HG03066 (cell line): ENCODE measurements at regions not wholly inside any gene's neighbourhood (a gene's known extent, or its start where the extent isn't known, plus 50 kb on each side); places are given as distances from the start of the nearest gene placed in this dataset.

Source experiments
- ATAC-seq: cut with Tn5 transposase; IDR thresholded peaks from one replicate; pipeline ENCODE4 v1.9.1; 2021; ENCODE audit warnings: low read depth; ENCODE audit not compliant: unreplicated experiment

- ATAC-seq = no peak
Observed at GRCh38 chr10:65335311-65335710, 1590.5 kb upstream of the LRRTM3 start.

DNA sequence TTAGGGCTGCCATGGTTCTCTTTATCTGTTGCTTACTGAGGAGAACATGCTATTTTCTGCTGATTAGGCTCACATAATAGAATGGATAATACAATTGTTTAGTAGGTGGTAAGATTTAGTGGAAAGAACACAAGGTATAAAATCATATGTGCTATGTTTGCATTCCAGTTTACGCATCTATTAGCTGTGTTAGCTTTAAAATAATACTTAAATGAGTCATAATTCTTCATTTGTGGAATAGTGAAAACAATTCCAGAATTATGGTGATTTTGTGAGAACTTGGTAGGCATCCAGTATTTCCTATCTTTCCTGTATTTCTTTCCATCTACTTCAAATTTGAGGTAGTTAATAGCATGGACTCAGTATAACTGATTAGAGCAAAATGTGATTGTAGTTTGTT lies 1585.5 kb upstream of the LRRTM3 start:
- ATAC-seq = no peak

- no peak for ATAC-seq
Observed at GRCh38 chr10:65341323-65341925, 1584.4 kb upstream of the LRRTM3 start.

GRCh38 chr10:65342245-65342644 lies 1583.6 kb upstream of the LRRTM3 start:
- ATAC-seq = no peak

DNA sequence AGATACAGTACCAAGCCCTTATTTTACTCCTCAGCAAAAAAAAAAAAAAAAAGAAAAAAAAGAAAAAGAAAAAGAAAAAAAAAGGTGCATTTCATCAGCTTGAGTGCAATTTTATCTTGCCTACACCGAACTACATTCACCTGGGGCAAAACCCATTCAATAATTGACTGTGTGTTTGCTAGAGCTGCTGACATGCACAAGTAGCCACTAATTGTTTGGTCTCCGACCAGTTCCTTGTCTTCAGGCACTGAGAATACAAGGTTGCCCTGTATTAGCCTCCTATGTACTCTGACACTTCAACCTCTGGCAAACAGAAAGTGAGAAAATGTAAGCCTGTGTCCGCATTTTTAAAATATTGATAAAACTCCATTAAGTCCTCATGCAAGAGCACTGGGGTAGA lies 1579.4 kb upstream of the LRRTM3 start:
- ATAC-seq = no peak

DNA sequence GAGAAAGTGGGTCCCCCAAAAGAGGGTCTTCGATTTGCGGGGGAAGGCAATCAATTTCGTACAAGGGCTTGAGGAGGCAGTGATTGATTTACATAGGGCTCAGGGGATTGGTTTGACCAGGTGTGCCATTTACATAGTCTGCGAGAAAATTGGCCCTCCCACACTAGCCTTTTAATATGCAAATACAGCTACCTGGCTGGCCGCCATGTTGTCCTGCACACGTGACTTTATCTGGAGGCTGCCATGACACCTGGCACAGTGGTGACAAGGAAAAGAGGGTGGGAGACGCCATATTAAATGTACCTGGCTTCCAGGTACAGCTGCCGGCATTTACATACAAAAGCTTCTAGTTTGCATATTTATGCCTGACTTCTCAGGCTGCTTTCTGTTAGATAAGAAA lies 1577.2 kb upstream of the LRRTM3 start:
- no peak for ATAC-seq

DNA sequence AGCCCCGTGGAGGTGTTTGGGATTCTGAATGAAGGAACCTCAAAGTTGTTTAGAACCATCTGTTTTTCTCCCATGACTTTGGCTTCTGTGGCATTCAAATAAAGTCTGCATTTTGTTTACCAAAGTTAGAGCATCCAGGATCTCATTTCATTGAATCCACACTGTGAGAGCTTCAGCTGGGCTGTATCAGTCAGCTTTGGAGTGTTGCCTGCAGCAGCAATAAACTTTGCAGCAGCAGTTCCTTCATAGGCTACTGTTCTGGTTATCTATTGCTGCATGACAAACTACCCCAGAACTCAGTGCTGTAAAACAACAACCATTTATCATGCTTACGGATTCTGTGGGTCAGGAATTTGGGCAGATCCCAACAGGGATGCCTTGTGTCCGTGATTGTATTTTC lies 1575.2 kb upstream of the LRRTM3 start:
- no peak for ATAC-seq

DNA sequence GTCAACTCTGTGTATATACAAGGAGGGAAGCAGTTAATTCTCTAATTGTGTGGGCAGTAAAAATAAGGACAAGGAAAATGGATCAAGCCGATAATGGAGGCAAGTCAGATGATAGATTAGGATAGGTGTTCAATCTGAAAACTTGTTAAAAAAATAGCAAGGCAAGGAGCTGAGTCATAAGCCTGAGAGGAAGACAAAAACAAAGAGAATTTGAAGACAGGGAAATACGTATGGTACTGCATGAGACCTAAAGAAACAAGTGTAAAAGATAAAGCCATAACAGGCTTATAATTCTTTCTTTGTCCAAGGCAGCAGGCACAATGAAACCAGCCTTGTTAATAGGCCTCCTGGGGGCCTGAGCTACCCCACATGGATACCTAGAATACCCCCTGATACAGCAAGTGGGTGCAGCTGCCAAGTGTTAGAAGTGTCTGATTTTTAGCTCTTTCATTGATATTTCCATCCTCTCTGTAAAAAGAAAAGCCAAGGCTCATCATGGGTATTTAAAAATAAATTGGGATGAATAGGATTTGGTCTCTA lies 1570.6 kb upstream of the LRRTM3 start:
- no peak for ATAC-seq

DNA sequence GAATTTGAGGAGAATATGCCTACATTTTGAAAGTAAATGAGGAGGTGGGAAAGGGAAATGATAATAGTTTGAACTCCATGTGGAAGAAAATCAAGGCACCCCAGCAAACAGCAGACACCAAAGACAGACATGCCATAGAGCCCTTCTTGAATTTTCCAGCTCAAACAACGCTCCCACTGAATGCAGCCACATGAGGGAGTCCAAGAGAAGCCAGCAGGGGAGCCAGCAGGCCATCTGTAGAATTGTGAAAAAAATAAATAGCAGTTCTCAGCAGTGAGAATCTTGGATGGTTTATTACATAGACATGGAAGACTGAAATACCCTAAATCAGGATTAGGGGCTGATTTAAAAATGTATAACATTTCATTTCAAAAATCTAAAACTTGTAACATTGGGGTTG lies 1567.3 kb upstream of the LRRTM3 start:
- ATAC-seq = no peak

GRCh38 chr10:65360497-65360896 lies 1565.3 kb upstream of the LRRTM3 start:
- no peak for ATAC-seq

- no peak for ATAC-seq
Observed at GRCh38 chr10:65365878-65366277, 1560.0 kb upstream of the LRRTM3 start.

DNA sequence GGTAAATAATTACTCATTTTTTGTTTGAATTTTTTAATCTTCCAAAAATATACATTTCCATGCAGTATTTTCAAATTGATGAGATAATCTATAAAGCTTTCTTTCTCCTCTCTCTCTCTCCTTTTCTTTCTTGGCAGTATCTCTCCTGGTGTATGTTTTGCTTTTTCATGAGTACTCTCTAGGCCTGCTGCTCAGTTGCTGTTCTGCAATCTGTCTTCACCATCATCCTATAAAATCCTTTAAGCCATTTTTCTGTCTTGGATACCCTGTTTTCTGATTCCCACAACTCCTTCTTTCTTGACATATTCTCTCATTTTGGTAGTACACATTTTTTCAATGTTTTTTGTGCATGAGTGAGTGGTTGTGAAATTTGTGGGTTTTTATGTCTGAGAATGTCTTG lies 1558.1 kb upstream of the LRRTM3 start:
- no peak for ATAC-seq

DNA sequence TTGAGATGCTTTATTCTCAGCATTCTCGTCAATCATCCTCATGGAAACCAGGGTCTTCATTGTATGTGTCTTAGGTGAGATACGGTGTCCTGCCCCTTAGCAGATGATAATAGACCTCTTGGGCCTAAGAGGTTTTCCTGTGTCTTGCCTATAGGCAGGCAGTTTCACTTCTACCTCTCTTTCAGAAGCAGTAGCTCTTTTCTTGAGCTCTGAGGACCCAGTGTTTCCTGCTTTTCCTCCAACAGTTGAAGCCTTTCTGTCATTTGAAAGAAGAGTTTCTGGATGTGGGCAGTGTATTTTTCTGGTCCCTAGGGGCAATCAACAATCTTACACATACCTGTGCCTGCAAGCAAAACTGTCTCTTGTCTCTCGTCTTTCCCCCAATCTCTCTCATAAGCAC lies 1550.3 kb upstream of the LRRTM3 start:
- ATAC-seq = no peak

GRCh38 chr10:65377687-65378086 lies 1548.1 kb upstream of the LRRTM3 start:
- no peak for ATAC-seq

DNA sequence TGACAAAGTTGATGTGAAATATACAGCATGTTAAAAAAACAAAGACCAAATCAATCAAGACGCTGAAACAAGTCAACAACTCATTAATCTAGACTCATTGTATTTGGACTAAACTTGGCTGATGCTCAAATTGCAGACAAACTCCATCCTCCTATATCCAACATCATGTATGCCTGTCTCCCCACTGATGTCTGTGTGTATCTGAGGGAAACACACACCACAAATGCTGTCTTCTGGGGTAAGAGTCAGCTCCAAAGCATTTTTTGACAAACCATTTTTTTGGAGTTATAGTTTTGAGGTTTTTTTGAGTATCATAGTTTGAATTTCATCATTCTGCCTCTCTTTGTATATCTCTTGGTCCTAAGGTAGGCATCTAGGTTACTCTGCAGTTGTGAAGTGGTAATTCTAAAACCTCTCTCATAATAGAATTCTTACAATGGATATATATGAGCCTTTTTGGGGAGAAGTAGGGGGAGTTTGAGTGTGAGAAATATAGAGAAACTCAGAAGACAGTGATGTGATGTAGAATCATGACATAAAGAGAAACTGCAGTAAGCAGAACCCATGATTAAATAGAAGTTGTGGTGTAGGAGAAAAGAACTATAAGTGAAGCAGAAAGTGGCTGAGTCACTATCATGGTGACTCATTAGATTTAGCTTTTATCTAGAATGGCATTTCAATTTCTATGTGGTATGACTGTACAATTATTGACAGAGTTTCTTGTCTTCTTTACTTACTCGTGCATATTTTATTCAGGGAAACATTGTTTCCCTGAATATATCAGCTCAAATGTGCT lies 1531.1 kb upstream of the LRRTM3 start:
- ATAC-seq = no peak

DNA sequence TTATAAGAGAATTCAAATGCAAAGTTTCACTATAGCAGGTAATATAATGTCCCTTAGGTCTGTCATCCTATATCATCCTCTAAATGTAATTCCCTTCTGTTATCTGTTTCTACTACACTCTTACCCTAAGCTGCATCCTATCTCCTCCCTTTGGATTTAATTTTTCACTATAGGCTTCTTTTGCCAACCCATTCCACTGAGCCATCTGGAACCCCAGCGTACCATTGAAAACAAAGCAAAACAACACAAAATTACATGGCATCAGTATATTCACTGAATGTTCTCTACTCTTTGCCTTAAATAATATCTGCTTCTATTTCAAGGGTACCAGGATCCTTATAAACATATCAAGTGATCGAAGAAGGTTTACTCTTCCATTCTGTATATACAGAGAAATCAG lies 1530.2 kb upstream of the LRRTM3 start:
- no peak for ATAC-seq

DNA sequence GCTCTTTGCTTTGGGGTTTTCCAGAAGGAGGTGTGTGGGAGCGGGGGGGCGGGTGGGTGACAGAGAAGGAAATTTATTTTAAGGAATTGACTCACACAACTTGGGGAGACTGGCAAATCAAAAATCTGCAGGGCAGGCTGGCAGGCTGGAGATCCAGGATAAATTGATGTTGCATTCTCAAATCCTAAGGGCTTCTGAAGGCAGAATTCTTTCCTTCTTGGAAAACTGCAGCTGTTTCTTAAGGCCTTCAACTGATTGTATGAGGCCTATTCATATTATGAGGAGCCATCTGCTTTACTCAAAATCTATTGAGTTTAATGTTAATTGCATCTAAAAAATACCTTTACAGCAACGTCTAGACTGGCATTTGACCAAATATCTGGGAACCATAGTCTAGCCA lies 1528.8 kb upstream of the LRRTM3 start:
- no peak for ATAC-seq

DNA sequence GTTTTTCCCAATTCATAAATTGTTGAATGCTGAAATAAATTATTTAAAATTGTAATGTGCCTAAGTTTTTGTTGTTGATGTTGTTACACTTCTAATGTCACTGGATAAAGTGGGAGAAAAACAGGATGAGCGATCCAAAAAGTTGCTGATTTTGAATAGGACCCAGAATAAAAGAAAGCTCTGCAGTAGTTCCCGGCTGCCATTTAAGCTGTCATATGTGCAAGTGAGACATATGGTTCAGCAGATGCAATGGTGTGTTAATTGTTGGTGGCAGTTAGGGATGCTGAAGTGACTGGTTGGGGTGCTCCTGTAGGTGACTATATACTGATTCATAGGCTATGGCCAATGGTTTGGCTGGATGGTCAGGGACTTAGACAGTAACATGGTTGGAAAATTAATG lies 1517.4 kb upstream of the LRRTM3 start:
- ATAC-seq = no peak

GRCh38 chr10:65413001-65413400 lies 1512.8 kb upstream of the LRRTM3 start:
- no peak for ATAC-seq

GRCh38 chr10:65415318-65415717 lies 1510.5 kb upstream of the LRRTM3 start:
- no peak for ATAC-seq

GRCh38 chr10:65416094-65416493 lies 1509.7 kb upstream of the LRRTM3 start:
- ATAC-seq = no peak

DNA sequence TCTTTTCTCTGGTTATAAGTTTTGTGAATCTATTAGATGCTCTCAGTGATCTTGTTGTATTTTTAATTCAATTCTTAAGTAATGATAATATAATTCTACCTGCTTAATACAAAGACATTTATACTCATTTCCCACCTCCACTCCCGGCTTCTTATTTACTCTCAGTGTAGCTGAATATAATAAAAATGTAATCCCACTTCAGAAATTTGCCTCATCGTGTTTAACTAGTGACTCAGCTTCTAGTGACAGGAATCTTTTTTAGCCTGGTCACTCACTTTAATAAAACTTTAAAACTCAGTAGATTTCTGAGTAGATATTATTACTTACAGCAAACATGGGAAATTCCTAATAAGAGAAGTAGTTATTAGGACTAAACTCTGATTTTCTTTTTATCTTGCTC lies 1506.2 kb upstream of the LRRTM3 start:
- ATAC-seq = no peak
